GM12892 (cell line): ENCODE measurements at regions not wholly inside any gene's neighbourhood (a gene's known extent, or its start where the extent isn't known, plus 50 kb on each side); places are given as distances from the start of the nearest gene placed in this dataset.

Experiments
- DNase-seq: peaks from one replicate; pipeline ENCODE4 v3.0.0; 2011; ENCODE audit not compliant: insufficient read length
- FAIRE-seq: peaks from 2 replicates; lab custom pipeline; 2011; peaks lifted over from hg19 to GRCh38; lab: Jason Lieb, UNC
- POLR2A ChIP-seq: IDR thresholded peaks from 2 replicates; pipeline ENCODE4 v1.6.1; 2011; ENCODE audit warnings: low read depth, low read length, control low read depth
- POLR2AphosphoS5 ChIP-seq: IDR thresholded peaks from 2 replicates; pipeline ENCODE4 v1.6.1; 2011; ENCODE audit warnings: low read depth, low read length, control low read depth
- TAF1 ChIP-seq: IDR thresholded peaks from 2 replicates; pipeline ENCODE4 v1.6.1; 2011; ENCODE audit warnings: low read depth, mild to moderate bottlenecking, control low read depth, low read length, borderline replicate concordance

DNA sequence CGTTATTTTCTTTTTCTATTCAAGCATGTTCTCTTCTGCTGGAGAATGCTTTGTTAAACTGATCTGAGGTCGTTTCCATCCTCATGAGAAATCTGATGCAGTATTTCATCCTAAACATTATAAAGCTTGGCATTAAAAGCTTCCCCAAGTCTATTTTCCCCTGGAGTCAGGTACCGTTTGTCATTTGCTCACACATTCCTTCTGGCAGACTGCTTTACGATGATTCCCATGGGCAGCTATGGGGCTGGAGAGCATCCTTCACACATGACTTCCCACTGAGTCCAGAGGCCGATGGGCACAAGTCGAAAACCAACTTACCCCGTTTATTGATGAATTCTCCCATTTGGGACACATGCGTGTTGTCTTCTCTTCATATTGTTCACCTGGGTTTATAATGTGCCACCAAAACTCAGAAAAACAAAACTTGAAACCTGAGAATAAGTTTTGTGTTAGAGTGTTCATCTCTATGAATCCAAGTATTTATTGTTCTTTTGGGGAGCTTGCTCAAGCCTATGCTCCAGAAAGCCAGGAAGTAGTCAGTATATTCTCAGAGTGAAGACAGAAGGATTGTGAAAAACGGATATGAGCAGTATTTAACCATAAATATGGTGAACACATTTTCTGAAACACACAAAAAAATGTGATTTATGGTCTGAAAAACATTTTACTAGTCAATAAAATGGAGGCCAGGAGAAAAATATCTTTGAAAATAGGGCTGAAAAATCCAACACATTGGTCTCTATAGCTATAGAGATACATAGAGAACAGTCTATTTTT, 298.8 kb upstream of the NOCT start:
- no peak for DNase-seq
- FAIRE-seq: no peak
- TF ChIP-seq POLR2AphosphoS5 (no peak), POLR2A (no peak), TAF1 (no peak)

DNA sequence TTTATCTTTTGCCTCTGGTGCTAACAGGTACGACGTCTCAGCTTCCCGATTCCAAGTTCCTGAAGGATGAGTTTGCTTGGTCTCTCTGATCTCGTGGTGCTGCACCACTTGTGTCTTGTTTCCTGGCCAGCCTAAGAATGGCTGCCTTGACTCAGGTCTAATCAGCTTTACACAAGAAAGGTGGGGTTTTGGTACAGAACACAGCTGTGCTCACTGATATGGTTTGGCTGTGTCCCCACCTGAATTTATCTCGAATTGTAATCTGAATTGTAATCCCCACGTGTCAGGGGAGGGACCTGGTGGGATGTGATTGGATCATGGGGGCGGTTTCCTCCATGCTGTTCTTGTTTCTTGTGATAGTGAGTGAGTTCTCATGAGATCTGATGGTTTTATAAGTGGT, 305.3 kb upstream of the NOCT start:
- DNase-seq: no peak
- FAIRE-seq: no peak
- TF ChIP-seq POLR2AphosphoS5: no peak
- TF ChIP-seq POLR2A: no peak
- no peak for TF ChIP-seq TAF1

DNA sequence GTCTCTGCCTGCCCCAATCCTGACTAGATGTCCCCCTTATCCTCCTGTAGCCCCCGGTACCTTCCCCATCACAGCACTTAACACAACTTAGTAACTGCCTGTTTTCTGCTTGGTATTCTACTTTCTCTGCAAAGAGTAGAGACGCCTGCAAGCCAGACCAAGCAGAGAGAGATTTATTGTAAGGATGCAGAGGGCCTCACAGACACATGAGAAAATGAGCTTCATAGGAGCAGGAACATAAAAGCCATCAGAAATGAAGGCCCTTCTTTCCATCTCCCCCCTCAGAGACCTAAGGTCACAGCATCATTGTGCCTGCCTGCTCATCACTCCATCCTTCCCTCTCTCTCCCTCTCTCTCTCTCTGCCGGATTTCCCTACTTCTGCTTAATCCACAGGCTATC, 305.7 kb upstream of the NOCT start:
- FAIRE-seq: no peak
- no peak for TF ChIP-seq POLR2A
- TF ChIP-seq TAF1: no peak
- no peak for TF ChIP-seq POLR2AphosphoS5

DNA sequence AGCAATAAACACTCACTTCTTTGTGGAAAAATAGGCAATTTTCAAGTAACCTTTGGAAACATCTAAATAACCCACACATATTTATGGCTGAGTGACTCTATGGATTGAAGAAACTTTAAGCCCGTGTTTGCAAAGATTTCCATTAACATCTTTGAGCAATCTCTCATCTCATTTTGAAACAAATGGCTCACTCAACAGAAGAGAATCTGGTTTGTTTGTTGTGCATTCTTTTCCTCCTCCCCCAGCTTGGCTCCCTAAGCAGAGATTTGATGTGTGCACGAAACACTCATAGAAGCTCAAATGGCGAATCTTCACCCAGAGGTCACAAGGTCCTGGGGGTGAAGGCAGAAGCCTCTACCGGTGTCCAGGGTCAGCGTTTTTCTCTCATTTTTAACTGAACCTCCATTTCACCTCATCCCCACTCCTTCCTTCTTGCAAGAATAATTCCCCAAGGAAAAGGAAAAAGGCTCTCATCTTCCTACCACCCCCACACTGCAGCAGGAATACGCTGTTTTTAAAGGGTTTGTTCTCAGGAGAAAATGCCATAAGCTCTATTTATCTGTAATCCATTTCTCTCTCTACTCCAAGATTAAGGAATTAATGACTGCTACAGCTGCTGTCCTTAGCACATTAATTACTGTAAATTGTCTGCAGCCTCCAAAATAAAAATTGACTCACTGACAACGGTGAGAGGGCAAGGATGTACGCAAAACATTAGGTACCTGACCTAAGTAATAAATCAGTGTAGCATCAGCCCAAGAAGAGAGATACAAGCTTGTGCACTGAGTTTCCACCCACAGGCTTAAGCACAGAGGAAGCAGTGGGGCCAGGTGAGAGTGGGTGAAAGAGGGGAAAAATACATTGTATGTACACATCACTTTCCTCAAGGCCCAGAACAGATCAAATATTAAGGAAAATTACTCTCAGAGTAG, 307.6 kb upstream of the NOCT start:
- FAIRE-seq (no peak), DNase-seq (no peak)
- TF ChIP-seq POLR2A: no peak
- TF ChIP-seq POLR2AphosphoS5: no peak
- TF ChIP-seq TAF1: no peak

More for the DNA sequence above, 305.7 kb upstream of the NOCT start:
- no peak for DNase-seq

DNA sequence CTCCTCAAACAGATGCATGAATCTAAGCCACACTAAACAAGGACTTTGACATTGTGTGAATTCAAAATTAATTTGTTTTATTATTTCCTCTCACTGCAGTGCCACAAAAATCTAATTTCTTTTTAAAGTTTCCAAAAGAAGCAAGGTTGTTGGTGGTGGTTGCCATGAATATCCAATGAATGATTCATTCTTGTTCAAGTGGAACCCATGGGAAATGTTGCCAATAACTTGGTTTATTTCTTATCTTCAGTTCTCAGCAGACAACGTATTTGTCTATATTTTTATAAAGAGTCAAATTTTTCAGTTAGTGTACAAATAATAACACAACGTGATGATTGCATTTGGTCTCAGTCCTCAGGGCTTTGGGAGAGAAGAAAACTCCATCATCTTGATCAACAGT, 309.4 kb upstream of the NOCT start:
- DNase-seq (no peak), FAIRE-seq (no peak)

DNA sequence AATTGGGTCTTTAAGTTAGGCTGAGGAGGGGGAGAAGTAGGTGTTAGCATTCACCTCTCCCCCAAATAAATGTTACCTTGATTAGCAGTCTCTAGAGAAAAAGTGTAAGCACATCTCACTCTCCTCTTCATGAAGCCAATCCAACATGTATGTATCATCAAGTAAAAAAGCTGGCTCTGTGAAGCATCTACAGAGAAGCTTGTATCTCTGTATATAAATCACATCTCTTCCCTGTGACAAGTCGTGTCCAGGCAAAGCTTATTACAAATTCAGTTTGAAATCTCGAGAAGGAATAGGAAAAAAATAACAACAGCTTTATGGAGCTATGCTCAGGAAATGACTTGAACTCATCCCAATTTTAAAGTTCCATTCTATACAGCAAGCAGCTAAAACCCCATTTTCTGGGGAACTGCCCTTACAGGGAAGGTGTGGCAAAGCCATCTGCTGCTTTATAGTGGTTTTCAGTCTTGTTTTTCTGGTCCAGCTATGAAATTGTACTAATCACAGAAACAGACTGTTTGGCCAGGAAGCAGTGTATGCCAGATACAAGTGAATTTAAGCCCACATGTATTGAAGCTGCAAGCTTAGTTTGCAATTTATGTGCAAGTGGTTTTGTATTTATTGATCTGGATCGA, 313.3 kb upstream of the NOCT start:
- DNase-seq (no peak), FAIRE-seq (no peak)
- no peak for TF ChIP-seq POLR2AphosphoS5
- no peak for TF ChIP-seq POLR2A
- no peak for TF ChIP-seq TAF1

More for the DNA sequence above, 309.4 kb upstream of the NOCT start:
- no peak for TF ChIP-seq TAF1
- TF ChIP-seq POLR2AphosphoS5: no peak
- TF ChIP-seq POLR2A: no peak

DNA sequence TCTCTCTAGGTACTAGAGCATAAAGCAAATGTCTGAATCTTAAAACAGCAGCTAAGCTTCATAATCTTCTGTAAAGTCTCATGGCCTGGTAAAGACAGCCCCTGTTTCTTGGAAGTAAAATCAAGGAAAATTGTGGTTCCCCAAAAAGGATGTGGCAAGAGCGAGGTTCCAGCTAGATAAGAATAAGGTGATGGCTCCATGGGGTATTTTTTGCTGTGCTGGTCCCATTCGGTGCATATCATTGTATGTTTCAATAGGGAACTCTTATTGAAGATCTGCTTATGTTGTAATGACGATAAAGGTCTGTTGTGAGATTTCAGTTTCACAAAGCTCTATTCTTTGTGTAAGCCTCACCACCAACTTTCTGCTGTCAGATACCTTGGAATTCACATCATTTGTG, 316.9 kb upstream of the NOCT start:
- DNase-seq (no peak), FAIRE-seq (no peak)
- no peak for TF ChIP-seq POLR2AphosphoS5
- no peak for TF ChIP-seq POLR2A
- TF ChIP-seq TAF1: no peak

DNA sequence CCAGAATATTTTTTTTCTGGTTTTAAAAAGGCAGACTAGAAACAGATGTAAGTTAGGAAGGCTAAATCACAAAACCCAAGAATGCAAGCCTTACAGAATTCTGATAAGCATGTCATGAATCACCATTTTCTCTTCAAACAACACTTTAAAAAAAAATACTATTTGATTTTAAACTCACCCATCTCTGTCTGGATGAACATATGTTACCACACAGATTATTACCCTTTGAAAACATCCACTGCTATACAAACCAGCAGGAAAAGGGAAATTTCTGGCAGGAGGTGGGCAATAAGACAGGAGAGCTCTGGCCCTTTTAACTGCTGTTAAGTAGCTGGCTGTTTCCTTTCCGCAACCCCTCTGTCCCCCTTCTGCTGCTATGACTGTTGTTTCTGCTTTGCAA, 317.7 kb upstream of the NOCT start:
- no peak for FAIRE-seq
- TF ChIP-seq TAF1 (no peak), POLR2A (no peak), POLR2AphosphoS5 (no peak)
- no peak for DNase-seq

DNA sequence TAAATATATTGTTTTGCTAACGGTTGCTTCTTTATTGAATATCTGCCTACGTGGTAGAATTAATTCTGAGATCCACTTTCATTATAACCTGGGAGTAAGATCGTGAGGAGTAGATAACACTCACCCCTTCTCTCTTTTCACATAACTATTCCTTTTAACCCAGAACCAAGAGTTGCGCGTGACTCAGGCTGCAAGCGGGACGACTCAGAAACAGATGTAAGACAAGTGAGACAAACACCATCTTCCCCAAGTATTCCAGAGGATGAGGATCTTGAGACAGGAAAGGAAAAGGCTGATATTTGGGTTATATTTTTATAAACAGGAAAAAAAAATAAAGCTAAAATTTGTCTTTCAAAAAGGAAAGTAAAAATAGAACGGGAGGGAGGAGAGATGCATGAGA, 318.8 kb upstream of the NOCT start:
- no peak for FAIRE-seq
- TF ChIP-seq POLR2AphosphoS5: no peak
- no peak for TF ChIP-seq TAF1
- TF ChIP-seq POLR2A: no peak
- no peak for DNase-seq

DNA sequence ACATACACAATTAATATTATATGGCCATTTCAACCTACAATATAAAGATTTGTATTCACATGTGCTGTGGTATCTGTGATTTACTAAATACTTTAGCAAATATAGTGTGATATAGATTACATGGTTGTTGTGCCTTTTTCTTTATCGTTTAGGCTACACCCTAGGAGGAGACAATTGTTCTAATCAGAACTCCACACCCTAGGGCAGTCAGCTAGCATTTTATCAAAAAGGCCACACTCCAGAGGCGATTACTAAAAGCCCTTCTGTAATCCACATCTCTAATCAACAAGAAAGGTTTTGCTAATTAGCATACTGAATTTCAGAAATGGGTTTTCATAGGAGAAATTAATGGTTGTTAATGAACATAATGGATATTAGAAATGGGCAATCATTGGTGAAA, 319.5 kb upstream of the NOCT start:
- FAIRE-seq: no peak
- no peak for TF ChIP-seq POLR2AphosphoS5
- TF ChIP-seq TAF1: no peak
- no peak for TF ChIP-seq POLR2A
- no peak for DNase-seq

DNA sequence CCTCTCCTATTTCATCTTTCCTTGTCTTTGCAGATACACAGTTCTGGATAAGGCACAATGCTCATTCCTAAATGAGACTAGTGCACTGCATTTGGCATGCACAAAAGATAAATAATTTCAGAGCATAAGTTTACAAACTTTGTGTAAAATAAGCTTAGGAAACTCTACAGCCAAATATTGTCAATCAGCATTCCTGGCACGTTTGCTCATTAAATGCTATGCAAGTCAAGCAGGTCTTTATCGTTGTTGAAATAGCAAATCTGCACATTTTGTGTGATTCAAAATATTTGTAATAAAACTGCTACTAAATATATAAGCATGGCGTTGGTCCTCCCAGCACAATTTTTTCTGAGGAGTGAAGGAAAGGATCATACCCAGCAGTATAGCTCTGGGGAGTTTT, 322.1 kb upstream of the NOCT start:
- TF ChIP-seq POLR2AphosphoS5 (no peak), TAF1 (no peak), POLR2A (no peak)
- DNase-seq: no peak

More for the DNA sequence above, 322.1 kb upstream of the NOCT start:
- no peak for FAIRE-seq
